GM19438 (cell line): ENCODE measurements at regions not wholly inside any gene's neighbourhood (a gene's known extent, or its start where the extent isn't known, plus 50 kb on each side); places are given as distances from the start of the nearest gene placed in this dataset.

Source experiments
- ATAC-seq: cut with Tn5 transposase; IDR thresholded peaks from one replicate; pipeline ENCODE4 v1.9.1; 2021; ENCODE audit warnings: low read depth; ENCODE audit not compliant: unreplicated experiment

DNA sequence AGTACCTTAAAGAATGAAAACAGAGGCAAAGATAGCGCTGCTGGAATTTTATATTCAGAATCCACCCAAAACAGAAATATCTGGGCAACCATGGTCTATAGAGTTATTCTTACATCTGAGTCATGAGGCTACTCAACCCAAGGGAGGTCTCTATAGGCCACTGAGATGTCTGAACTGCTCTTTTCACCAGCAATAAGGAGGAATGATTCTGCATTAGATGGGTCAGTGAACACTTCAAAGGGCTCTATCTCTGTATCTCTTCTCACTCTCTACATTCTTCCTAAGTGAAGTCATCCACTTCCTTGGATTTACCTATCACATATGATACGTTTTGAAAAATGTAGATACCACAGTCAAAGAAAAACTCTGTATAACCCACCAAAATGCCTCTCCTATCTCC lies 90.2 kb upstream of the NGF start:
- no peak for ATAC-seq

DNA sequence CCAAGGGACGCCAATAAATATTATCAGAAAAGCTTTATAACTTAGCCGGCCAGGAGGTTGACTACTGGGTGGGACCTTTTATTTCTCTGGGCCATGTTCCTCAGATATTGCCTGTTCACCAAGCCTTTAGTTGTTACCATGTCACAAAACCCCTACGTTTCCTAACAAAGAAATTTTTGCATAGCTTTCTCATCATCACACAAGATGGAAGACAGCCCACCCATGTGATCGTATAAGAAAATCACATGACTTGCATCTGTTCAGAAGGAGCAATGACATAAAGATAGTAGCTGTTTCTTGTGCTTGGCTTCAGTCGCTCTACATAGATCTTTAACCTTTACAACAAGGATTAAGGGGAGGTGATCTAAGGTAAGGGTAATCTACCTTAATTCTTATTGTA lies 88.9 kb upstream of the NGF start:
- ATAC-seq = no peak

DNA sequence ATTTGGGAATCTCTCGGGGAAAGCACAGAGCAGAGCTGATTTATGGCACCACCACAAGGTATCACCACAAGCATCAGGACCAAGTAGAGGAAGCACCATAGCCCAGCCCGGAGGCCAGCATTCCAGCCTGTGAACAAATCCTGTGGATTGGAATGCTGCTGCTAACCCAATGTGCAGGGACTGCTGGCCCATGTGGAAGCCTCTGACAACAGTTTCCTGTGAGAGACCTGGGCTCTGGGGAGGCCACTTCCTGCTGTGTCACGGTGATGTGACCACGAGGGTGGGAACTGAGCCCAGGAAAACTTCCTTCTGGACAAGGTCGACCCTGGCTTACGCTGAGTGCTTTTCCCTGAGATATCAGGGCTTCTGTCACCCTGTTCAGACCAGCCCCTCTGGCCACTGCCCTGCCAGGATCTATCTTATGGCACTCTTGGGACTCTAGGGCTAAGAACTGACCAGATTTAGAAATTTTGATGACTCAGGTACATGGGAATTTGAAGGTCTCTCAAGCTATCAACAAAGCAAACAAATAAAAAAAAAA lies 88.3 kb upstream of the NGF start:
- no peak for ATAC-seq

DNA sequence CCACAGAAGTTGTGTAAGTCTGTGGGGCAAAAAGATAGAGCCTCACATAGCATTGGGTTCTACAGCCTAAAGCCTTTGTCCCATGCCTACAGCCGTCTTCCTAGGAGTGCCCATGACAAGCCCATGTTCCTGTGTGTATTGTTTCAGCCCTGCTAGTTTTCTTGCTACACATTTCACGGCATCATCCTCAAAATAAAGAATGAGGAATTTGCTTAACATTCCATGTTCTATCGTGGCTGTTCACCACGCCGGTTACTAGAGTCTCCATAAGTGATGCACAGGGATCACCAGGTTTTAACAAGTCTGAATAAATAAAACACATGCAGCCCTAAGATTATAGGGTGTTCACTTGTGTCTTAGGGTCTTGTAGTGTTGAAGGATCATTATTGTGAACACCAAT lies 87.4 kb upstream of the NGF start:
- no peak for ATAC-seq

DNA sequence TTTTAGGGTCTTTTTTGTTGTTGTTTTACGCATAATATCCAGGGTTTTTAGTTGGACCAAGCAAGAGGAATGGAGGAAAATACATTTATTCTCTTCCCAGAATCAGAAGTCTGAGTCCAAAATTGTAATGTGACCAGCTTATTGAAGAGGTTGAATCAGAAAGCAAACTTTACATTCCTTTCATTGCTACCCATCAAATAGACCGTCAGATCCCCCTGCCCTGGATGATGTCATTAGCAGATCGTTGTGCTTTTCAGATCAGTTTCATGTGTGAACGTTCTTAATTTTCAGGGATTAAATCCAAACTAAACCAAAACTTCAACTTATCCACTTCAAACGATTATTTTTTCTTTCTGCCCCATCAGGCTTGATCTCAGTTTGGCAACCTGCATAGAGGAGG lies 85.7 kb upstream of the NGF start:
- no peak for ATAC-seq

DNA sequence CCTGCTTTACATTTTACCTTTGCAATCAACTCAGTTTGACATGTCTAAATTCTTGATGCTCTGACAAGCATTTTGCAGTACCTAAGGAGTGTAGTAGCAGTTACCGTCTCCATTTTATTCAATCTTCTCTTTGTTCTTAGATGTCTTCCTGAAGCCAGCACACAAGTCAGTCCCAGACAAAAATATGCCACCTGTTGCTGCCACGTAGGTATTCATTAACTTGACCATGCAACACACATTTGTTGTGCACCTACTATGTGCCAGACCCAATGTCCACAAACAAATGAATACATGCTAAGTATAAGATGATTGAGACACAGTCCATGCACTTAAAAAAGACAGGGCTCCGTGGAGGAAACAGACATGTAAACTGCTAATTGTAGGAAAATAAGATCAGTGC lies 81.5 kb upstream of the NGF start:
- no peak for ATAC-seq

DNA sequence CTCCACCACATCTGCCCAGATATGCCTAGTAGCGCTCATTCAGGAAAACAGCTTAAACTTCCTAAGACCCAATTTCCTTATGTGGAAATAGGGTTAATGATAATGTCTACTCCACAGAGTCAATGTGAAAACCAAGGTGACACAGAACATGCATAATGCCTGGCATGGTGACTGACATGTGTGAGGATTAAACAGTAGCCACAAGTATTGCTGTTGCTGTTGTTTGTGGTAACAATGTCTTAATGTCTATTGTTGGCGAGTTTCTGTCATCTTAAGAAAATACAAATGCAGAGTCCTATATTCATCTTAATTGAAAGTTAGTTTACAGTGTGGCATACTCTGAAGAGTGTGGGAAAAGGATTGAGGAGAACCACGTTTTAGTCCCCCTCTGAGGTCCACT lies 75.6 kb upstream of the NGF start:
- no peak for ATAC-seq

DNA sequence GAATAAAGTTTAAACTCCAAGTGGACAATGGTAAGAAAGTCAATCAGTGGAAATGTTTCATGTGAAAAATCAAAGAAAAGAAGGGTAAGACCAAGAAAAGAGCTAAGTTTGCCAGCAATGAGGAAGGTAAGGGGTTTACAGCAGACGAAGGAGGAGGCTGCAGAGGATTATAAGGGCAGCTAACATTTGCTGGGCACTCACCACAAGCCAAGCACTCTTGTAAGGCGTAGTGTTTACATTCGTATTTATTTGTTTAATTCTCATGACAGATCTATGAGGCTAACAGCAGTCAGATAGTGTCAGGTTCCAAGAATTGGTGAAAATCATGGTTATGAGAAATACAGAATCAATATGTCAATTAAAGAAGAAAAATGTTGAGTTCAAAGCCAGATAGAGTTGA lies 75.2 kb upstream of the NGF start:
- no peak for ATAC-seq

DNA sequence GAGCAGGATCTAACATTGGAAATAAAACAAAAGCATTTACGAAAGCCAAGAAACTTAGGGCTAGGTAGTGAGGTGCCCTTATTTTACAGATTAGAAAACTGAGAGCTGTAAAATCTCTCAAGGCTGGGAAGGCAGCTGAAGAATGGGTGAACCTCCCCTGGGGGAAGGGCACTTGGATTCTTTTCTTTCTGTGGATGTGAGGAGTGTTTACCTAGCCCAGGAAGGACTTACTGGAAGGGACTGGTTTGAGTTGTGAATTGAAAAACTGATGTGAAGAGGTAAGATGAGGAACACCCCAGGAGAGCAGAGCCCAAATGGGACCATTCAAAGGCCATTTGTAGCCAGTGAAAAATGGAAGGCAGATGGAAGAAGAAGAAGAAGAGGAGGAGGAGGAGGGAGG lies 74.7 kb upstream of the NGF start:
- ATAC-seq = no peak

DNA sequence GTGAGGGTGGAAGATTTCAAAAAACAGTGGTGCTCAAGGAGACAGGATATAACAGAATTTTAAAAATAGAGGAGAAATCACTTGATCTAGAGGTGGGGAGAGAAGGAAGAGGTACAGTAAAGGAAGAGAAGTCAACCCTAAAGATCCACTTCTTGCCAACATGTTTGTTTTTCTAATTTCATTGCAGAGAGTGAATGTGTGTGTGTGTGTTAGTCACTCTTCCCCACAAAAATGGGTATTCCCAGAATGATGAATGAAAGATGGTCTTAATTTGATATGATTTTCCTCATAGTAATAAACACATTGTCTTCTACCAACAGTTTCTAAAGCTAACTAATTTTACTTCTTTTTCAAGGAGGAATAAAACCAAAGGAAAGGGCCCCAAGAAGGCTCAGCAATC lies 74.2 kb upstream of the NGF start:
- no peak for ATAC-seq

DNA sequence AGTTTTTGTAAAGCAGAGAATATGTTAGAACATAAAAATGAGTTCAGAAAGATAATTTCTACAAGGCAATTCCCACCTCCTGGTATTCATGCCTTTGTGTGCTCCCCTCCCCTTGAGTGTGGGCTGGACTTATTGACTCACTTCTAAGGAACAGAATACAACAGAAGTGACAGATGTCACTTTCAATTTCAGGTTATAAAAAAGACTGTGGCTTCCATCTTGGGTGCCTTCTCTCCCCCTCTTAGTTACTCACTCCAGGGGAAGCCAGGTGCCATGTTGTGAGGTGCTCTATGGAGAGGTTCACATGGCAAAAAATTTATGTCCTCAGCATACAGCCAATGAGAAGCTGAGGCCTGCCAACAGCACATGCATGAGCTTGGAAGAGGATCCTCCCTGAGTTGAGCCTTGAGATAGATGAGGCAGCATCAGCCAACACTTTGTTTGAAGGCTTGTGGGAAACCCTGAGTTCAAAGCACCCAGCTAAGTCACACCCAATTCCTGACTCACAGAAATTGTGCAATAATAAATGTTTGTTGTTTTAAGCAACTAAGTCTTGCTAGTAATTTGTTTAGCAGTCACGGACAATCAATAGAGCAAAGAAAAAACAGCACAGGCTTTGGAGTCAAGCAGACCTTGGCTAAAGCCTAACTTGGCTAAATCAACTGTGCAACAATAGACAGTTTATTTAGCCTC lies 73.5 kb upstream of the NGF start:
- no peak for ATAC-seq

DNA sequence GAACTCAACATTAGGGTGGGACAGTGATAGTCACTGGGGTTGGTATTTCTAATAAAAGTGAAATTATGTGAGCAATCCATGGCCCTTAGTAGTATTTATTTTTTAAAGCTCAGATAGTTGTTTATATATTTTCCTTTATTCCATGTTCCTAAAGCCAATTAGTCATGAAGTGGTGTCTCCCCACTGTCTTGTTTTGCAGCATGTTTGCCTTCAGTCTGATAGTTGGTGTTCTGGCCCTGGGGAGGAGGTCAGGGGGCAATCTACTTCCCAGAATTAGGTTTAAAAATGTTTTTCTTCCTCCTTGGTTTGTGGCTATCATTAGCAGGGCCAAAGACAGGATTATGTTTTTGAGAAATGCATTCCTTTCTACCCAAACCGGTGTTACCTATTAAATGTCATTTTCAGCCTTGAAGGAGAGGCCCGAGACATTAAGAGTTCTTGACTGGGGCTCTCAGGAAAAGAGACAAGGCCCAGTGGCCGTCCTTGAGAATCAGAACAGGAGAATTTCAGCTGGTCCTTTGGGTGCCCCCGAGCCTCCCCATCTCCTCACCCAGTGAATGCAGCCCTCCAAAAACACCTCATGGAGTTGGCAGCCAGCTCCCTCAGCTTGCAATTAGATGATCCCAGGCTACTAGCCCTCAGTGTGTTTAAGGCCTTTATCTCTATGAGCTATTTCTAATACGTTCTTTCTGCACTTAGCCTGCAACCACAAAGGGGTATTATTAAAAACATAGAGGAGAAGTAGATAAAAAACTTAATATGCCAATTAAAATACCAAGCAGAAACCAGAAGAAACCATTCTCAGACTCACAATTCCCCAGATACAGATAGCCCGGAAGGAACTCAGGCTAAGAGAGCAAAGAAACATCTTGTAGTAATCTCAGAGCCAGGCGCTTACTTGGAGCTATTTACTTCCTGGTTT lies 71.3 kb upstream of the NGF start:
- ATAC-seq = no peak

DNA sequence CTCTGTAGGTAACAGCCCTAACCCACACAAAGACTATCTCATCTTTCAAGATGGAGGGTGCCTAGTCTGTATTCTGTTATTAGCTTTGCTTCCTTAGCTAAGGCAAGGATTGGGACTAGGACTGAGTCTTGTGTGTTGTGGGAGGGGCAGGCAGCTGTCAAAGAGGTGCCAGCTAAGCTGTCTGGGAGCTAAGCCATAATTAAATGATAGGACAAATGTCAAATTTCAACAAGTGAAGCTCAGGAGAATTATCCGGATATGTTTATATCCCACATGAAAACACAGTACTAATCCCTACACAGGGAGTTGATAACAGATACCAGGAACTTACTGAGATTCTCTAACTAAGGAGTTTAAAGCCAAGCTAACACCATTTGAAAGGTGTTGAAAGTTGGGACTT lies 70.5 kb upstream of the NGF start:
- no peak for ATAC-seq

DNA sequence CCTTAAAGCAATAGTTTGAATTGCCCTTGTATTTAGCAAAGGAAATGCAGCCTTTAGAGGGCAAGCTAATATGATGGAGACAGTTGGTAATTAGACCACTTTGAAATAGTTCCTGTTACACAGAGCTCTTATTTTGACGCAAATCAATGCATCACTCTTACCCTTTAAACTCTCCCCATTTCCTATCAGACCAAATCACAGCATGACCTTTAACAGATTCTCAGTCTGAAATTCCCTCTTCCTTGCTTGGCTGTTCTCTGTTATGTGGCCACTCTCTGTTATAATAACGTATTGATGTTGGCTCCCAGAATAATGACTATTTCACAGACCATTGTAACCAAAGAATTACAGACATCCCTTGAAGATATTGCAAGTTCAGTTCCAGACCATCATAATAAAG lies 66.9 kb upstream of the NGF start:
- ATAC-seq = no peak

DNA sequence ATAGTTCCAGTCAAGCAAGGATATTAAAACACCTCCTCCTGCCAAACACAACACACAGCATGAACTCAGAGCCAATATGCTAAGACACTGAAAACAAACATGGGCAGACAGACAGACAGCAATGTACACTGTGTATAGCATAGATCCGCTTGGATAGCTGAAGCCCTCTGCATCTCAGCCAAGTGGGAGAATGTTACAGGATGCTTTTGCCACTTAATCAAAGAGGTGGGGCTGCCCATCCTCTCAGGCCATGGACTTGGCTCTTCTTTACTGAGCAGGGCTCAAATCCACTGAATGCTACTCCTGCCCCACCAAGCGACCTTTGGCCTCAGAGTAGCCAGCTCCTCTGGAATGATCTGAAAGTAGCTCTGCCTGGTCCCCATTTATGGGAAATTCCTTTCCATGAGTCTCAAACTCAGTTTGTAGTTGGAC lies 64.7 kb upstream of the NGF start:
- ATAC-seq = no peak

DNA sequence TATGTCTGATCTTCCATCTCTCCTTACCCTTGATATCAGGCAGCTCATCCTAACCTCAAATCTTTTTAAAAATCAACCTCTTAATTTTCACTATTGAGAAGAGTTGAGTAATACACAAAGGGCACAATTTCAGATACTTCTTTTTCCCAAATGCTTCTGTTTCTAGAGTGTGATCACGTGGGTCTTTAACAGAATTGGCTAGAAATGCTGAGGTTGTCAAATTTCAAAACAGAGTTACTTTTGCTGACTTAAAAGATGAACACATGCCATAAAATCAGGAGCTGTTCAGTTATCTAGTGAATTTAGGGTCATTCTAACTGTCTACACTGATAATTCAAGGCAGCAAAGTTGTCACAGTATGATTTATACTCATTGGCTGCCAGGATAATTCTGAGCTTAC lies 63.6 kb upstream of the NGF start:
- ATAC-seq = no peak

DNA sequence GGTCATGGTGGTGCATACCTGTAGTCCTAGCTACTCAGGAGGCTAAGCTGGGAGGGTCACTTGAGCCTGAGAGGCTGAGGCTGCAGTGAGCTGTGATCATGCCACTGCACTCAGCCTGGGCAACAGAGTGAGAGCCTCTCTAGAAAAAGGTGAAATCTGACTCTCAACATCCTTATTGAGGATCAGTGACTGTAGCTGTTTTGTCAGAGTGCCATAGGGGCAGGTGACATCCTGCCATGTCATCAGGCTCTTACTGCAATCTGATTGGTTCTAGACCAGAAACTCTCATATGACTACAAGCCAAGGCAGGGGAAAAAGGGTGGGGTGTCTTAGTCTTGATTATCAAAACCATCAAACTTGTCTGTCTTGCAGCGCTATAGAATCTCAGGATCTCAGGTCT lies 62.8 kb upstream of the NGF start:
- ATAC-seq = no peak

DNA sequence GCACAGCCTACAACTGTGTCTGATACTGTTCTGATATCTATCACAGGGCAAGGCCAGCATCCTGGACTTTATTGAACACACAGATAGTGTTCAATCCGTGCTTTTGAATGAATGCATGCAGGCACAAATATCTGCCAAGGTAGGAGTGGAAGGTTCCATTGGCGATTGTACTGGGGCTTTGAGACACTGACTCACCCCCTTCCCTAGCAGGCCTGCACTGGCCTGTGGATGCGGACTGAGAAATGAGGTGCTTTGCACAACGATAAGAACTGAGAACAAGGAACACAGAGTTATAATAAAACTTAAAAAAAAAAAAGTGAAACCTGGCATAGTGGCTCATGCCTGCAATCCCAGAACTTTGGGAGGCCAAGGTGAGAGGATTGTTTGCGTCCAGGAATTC lies 62.4 kb upstream of the NGF start:
- ATAC-seq = no peak

DNA sequence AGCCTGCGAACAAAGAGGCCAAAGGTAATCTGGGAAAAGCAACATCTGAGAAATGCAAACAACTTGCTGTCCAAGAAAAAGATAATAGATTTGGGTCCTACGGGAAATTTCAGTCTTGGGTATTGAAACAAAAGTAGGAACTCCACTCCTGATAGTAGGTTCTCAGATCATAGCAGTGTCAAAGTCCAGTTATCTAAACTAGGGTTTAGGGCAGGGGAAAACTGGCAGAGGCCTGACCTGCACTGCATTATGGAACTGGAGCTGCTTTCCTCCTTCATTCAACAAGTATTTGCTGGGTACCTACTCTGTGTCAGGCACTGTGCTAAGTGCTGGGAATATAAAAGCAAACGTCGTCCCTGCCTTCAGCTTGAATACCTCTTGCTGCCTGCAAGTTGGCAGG lies 60.7 kb upstream of the NGF start:
- ATAC-seq = no peak
